Heart right ventricle (tissue), 16 donors: ENCODE measurements at regions not wholly inside any gene's neighbourhood (a gene's known extent, or its start where the extent isn't known, plus 50 kb on each side); places are given as distances from the start of the nearest gene placed in this dataset.

ENCODE experiments used
- ATAC-seq, 8 donors: fragments of 200-7000 bp; cut with Tn5 transposase; one replicate each; pipeline ENCODE4 v1.9.1; 2020; ENCODE audit warnings: mild to moderate bottlenecking in 8 of 8, moderate library complexity in 8 of 8, moderate number of reproducible peaks in 1 of 8
- DNase-seq, 2 donors: peaks; one replicate each; pipeline ENCODE4 v3.0.0-alpha.2; 2020
- H3K27ac ChIP-seq, 10 donors: fragments of 200-600 bp; sonication (generic) in 2 of 10; one replicate each; pipeline versions ENCODE4 v1.5.0 to v1.8.0; 2020 to 2022; ENCODE audit warnings: mild to moderate bottlenecking in 3 of 10
- H3K27me3 ChIP-seq, 7 donors: fragments of 200-600 bp; one replicate each; pipeline ENCODE4 v1.8.0; 2021 to 2022; ENCODE audit warnings: mild to moderate bottlenecking in 2 of 7
- H3K36me3 ChIP-seq, 9 donors: fragments of 200-600 bp; sonication (generic) in 1 of 9; one replicate each; pipeline versions ENCODE4 v1.5.0 to v1.8.0; 2020 to 2022; ENCODE audit warnings: mild to moderate bottlenecking in 2 of 9
- H3K4me1 ChIP-seq, 9 donors: fragments of 200-600 bp; sonication (generic) in 1 of 9; one replicate each; pipeline versions ENCODE4 v1.5.0 to v1.8.0; 2020 to 2022; ENCODE audit warnings: mild to moderate bottlenecking in 4 of 9
- H3K4me3 ChIP-seq, 10 donors: fragments of 200-600 bp; sonication (generic) in 2 of 10; one replicate each; pipeline versions ENCODE4 v1.5.0 to v1.8.0; 2020 to 2022; ENCODE audit warnings: mild to moderate bottlenecking in 7 of 10, moderate library complexity in 2 of 10
- H3K9me3 ChIP-seq, 11 donors: fragments of 200-600 bp in 10 of 11; sonication (generic) in 2 of 11; one replicate each; pipeline versions ENCODE4 v1.5.0 to v1.8.0; 2013 to 2022; ENCODE audit warnings: mild to moderate bottlenecking in 2 of 11, control low read depth in 1 of 11, moderate library complexity in 1 of 11
- WGBS, 2 donors: extraction: QIAGEN DNeasy Blood & Tissue Kit; methylation state at CpG; one replicate each; pipeline ENCODE4 v1.1.7; 2013; ENCODE audit warnings: inconsistent platforms in 1 of 2; 5-methylcytosine and 5-hydroxymethylcytosine counted together
- intact Hi-C, 10 donors: fragments of 100-400 bp; cut with DNase I; formaldehyde crosslinking; loops; one replicate each; pipeline versions ENCODE4 v1.11.1 to v1.14.2; 2022
- TF ChIP-seq, protein P1 (sequence below), 9 donors: fragments of 200-600 bp; sonication (generic) in 2 of 9; IDR thresholded peaks; one replicate each; pipeline versions ENCODE4 v1.5.0 to v1.8.0; 2021 to 2022; ENCODE audit warnings: antibody characterized with exemption in 9 of 9, mild to moderate bottlenecking in 5 of 9, moderate library complexity in 1 of 9
- donor health status: Arrhythmogenic right ventricular cardiomyopathy.
- donor health status: ischemic (EF 13 %, LVEDD 7.1; RV severe dilation, severe dysfunction).
- donor health status: healthy with polysubstance abuse.
- donor health status: DM: no; HTN: yes; CAD: no.
- donor health status: DM: no; HTN: no; CAD: no.
- donor health status: ischemic (EF 25% LVEDD 6.9; RV normal size, moderate dysfunction).
- donor health status: ischemic (EF 25% LVEDD 5.7; RV mildly dilated, moderate dysfunction).
- donor health status: healthy.
- donor health status: DM: yes; HTN: yes; CAD: no.
- donor health status: Ischemic cardiomyopathy.
- donor health status: ischemic (EF 35%, LVEDD 5.7; RV mildly dilated, moderate dysfunction).
- donor health status: nonischemic (EF 11% LVEDD 7.7; RV severe dilation, severe dysfunction).
- donor health status: DM: yes; HTN: yes; CAD: no.
- donor health status: PGD.
- donor health status: ischemic (EF 29% LVEDD 5.4; RV normal size, mild dysfunction).
- donor health status: nonischemic (EF 23%, LVEDD 6.1; RV moderate dilation, normal function).

DNA sequence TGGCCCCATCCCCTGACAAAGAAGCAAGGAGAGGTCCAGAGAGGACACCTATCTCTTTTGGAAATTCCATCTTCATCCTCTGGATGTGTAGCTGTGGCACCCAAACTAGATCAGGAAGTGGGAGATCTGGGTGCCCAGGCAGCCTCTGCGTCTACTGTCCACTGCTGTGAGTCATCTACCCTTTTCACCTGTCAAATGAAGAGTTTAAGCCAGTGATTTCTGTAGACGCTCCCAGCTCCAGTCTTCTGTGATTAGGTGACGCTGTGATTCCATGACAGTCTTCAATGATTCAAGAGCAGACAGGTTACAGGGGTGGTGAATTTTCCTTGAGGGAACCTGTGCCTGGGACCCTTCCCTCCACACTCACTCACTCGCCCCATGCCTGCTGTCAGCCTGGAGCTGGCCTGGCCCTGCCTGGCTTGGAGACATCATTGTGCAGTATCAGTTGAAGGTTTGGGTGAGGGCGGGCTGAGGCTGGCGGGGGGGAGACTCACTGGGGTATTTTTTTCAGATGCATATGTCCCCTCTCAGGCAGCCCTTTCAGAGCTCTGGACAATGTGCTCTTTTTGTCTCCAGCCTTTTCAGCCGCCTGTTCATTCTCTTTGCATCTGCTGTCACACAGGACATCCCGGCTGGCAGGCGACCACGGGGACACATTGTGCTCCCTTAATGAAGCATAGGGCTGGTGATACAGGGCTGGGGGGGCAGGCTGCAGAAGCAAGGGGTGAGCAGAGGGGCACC, 56.8 kb upstream of the PARP11 start:
- Histone ChIP-seq H3K9me3 (no peaks in the 10 kb centered on the region), H3K4me1 (no peaks in the 10 kb centered on the region), H3K36me3 (no peaks in the 10 kb centered on the region), H3K27me3 (peaks cover 0 to 69% (median 56%) of the 10 kb centered on the region in 7 donors), H3K4me3 (no peak overlapping the region), H3K27ac (no peak overlapping the region)
- DNase-seq, result no peak
- ATAC-seq, result peak in 1 of 8 donors; percentile 59
- 64 to 74% methylated on average over 10 of the region's 10 CpGs for WGBS, 2 donors
- intact Hi-C loops, result no loop called here
- TF ChIP-seq, protein P1, sequence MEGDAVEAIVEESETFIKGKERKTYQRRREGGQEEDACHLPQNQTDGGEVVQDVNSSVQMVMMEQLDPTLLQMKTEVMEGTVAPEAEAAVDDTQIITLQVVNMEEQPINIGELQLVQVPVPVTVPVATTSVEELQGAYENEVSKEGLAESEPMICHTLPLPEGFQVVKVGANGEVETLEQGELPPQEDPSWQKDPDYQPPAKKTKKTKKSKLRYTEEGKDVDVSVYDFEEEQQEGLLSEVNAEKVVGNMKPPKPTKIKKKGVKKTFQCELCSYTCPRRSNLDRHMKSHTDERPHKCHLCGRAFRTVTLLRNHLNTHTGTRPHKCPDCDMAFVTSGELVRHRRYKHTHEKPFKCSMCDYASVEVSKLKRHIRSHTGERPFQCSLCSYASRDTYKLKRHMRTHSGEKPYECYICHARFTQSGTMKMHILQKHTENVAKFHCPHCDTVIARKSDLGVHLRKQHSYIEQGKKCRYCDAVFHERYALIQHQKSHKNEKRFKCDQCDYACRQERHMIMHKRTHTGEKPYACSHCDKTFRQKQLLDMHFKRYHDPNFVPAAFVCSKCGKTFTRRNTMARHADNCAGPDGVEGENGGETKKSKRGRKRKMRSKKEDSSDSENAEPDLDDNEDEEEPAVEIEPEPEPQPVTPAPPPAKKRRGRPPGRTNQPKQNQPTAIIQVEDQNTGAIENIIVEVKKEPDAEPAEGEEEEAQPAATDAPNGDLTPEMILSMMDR (IDR thresholded peaks at IDR 0.05), result no peak

DNA sequence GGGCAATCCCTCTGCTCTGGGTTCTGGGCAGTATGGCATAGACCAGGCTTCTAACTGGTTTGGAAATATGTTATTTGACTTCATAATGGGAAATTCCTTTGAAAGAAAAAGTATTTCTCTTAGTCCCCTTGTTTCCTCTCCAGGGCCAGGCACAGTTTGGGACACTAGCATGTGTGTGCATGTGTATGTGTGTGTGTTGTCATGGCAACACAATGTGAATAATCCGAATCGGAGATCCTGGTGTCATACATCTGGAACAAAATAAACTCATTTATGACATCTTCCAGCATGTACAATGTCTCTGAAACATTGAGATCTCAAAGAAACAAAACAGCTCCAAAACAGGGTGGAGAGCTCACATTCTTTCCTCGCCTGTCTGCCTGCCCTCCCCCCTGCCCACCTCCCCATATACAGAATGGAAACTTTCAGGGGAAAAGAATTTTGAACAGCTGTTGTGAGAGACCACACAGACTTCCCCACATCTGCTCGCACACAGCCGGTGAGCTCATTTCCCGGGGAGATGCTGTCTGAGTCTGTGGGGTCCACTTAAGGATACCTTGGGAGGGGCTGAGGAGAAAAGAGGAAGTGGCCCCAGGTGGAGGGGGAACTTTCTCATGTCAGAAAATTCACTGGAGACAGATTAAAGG, 55.5 kb upstream of the PARP11 start:
- H3K27ac ChIP-seq, result no peak overlapping the region
- H3K9me3 ChIP-seq, result no peaks in the 10 kb centered on the region
- H3K36me3 ChIP-seq, result no peaks in the 10 kb centered on the region
- TF ChIP-seq, protein P1 (IDR thresholded peaks at IDR 0.05), result no peak
- no peak overlapping the region for H3K4me3 ChIP-seq
- no peak for DNase-seq
- H3K27me3 ChIP-seq, result peaks cover 0 to 77% (median 70%) of the 10 kb centered on the region in 7 donors
- WGBS, 2 donors, result 31 to 33% methylated on average over 6 of the region's 6 CpGs
- peak in 1 of 8 donors; percentile 39 for ATAC-seq
- H3K4me1 ChIP-seq, result no peaks in the 10 kb centered on the region
- intact Hi-C loops, result no loop called here

DNA sequence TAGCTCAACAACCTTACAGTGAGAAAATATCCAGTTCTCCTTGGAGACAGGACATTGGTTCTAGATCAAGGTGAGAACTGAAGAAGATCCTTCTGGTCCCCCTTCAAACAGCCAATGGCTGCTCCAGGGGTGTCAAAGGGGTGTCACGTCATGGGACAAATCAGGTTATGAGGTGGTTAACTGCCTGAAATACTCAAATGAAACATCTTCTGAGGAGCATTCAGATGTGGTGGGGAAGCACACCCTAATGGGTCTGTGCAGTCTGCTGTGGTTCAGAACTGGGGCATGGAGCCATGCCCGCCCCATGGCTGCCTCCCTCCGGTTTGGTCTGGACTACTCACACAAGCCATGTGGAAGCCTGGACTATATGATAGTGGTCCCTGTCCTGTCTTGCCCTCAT, 52.4 kb upstream of the PARP11 start:
- Histone ChIP-seq H3K27me3 (peaks cover 0 to 84% (median 68%) of the 10 kb centered on the region in 7 donors), H3K9me3 (no peaks in the 10 kb centered on the region), H3K4me3 (no peak overlapping the region), H3K27ac (no peak overlapping the region), H3K4me1 (no peaks in the 10 kb centered on the region), H3K36me3 (no peaks in the 10 kb centered on the region)
- intact Hi-C loops, result no loop called here
- DNase-seq (no peak), ATAC-seq (no peak)
- TF ChIP-seq, protein P1 (IDR thresholded peaks at IDR 0.05), result no peak
- WGBS, 2 donors, result 84 to 95% methylated on average over 3 of the region's 3 CpGs

DNA sequence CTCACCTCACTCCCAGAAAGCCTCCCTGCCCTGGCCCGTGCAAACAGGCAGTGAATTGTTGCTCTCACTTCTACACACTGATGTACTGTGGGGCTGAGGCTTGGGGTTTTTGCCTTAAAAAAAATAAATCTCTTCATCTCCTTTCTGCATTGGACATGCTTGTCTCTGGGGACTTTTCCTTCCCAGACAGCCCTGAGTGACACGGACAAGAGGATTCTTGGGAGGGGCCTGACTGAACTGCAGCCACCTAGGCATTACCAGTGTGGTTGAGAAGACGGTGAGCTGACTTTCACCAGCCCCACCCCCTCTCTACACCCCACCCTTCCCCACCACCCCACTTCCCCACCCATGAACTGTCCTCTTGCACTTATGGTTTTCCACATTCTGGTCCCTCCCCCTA, 51.6 kb upstream of the PARP11 start:
- no peaks in the 10 kb centered on the region for H3K9me3 ChIP-seq
- no peaks in the 10 kb centered on the region for H3K4me1 ChIP-seq
- H3K36me3 ChIP-seq, result no peaks in the 10 kb centered on the region
- no peak for DNase-seq
- 59 to 63% methylated on average over 3 of the region's 3 CpGs for WGBS, 2 donors
- intact Hi-C loops, result no loop called here
- H3K27ac ChIP-seq, result no peak overlapping the region
- no peak for ATAC-seq
- H3K4me3 ChIP-seq, result no peak overlapping the region
- peaks cover 0 to 87% (median 68%) of the 10 kb centered on the region in 7 donors for H3K27me3 ChIP-seq
- TF ChIP-seq, protein P1 (IDR thresholded peaks at IDR 0.05), result no peak
